ENCODE measurements at regions not wholly inside any gene's neighbourhood (a gene's known extent, or its start where the extent isn't known, plus 50 kb on each side); places are given as distances from the start of the nearest gene placed in this dataset.

GRCh38 chr15:70293591-70294470 is 196.1 kb upstream of the TLE3 start:
- no peak for TF ChIP-seq POLR2AphosphoS5 (IDR thresholded peaks at IDR 0.05; ENCODE audit: insufficient read depth in 1 of 2, low read depth in 1 of 2)
- no peak for TF ChIP-seq POLR2A (IDR thresholded peaks at IDR 0.05)
- TF ChIP-seq CTCF (IDR thresholded peaks at IDR 0.05): no peak
- Histone ChIP-seq H3K4me3 (no peak overlapping the region), H3K27me3 (no peaks in the 10 kb centered on the region), H3K27ac (no peak overlapping the region), H3K36me3 (no peaks in the 10 kb centered on the region), H3K9me3 (no peaks in the 10 kb centered on the region), H3K4me1 (peaks cover 15% of the 10 kb centered on the region)
- intact Hi-C loops (cut with DNase I): no loop called here
- DNase-seq (ENCODE audit: extremely low spot score in 2 of 2): no peak

- intact Hi-C loops (cut with DNase I): no loop called here
- no peaks in the 10 kb centered on the region for H3K36me3 ChIP-seq
- H3K9me3 ChIP-seq: no peaks in the 10 kb centered on the region
- no peak overlapping the region for H3K4me3 ChIP-seq
- TF ChIP-seq CTCF (IDR thresholded peaks at IDR 0.05) (no peak), POLR2A (IDR thresholded peaks at IDR 0.05) (no peak), POLR2AphosphoS5 (IDR thresholded peaks at IDR 0.05; ENCODE audit: insufficient read depth in 1 of 2, low read depth in 1 of 2) (no peak)
- no peaks in the 10 kb centered on the region for H3K27me3 ChIP-seq
- H3K27ac ChIP-seq: no peak overlapping the region
- H3K4me1 ChIP-seq: peaks cover 15% of the 10 kb centered on the region
- no peak for DNase-seq (ENCODE audit: extremely low spot score in 2 of 2)
Measured at GRCh38 chr15:70293138-70293537, 195.4 kb upstream of the TLE3 start.

- DNase-seq (ENCODE audit: extremely low spot score in 2 of 2): no peak
- H3K27ac ChIP-seq: no peak overlapping the region
- H3K36me3 ChIP-seq: no peaks in the 10 kb centered on the region
- TF ChIP-seq POLR2A (IDR thresholded peaks at IDR 0.05) (no peak), CTCF (IDR thresholded peaks at IDR 0.05) (no peak), POLR2AphosphoS5 (IDR thresholded peaks at IDR 0.05; ENCODE audit: insufficient read depth in 1 of 2, low read depth in 1 of 2) (no peak)
- intact Hi-C loops (cut with DNase I): no loop called here
- H3K4me3 ChIP-seq: no peak overlapping the region
- no peaks in the 10 kb centered on the region for H3K27me3 ChIP-seq
- H3K4me1 ChIP-seq: peaks cover 15% of the 10 kb centered on the region
- H3K9me3 ChIP-seq: no peaks in the 10 kb centered on the region
Measured at GRCh38 chr15:70292076-70292760, 194.5 kb upstream of the TLE3 start.

GRCh38 chr15:70291305-70292075 is 193.8 kb upstream of the TLE3 start:
- Histone ChIP-seq H3K4me3 (no peak overlapping the region), H3K27ac (no peak overlapping the region)
- no peak for DNase-seq (ENCODE audit: extremely low spot score in 2 of 2)

More at GRCh38 chr15:70291305-70292075, 193.8 kb upstream of the TLE3 start:
- no peaks in the 10 kb centered on the region for H3K27me3 ChIP-seq
- TF ChIP-seq POLR2A (IDR thresholded peaks at IDR 0.05): no peak
- TF ChIP-seq POLR2AphosphoS5 (IDR thresholded peaks at IDR 0.05; ENCODE audit: insufficient read depth in 1 of 2, low read depth in 1 of 2): no peak
- TF ChIP-seq CTCF (IDR thresholded peaks at IDR 0.05): no peak
- H3K4me1 ChIP-seq: peaks cover 18% of the 10 kb centered on the region
- H3K9me3 ChIP-seq: no peaks in the 10 kb centered on the region
- intact Hi-C loops (cut with DNase I): no loop called here
- no peaks in the 10 kb centered on the region for H3K36me3 ChIP-seq
